SU-DHL-6 (cell line): ENCODE measurements at regions not wholly inside any gene's neighbourhood (a gene's known extent, or its start where the extent isn't known, plus 50 kb on each side); places are given as distances from the start of the nearest gene placed in this dataset.

Source experiments
- CTCF ChIP-seq: fragments of 200-600 bp; sonication (generic); IDR thresholded peaks from one replicate; pipeline ENCODE4 v1.5.1; 2017; ENCODE audit warnings: antibody characterized with exemption, mild to moderate bottlenecking, low read length, moderate library complexity; ENCODE audit not compliant: insufficient read depth, poor library complexity, severe bottlenecking
- EZH2phosphoT487 ChIP-seq: fragments of 200-600 bp; sonication (generic), shearing (Covaris generic); conservative IDR thresholded peaks from 2 replicates; pipeline ENCODE4 v1.6.1; 2018; ENCODE audit warnings: mild to moderate bottlenecking, antibody characterized with exemption, low read length, moderate library complexity, mixed read lengths

GRCh38 chr5:174294891-174295620 lies 249.6 kb downstream of the NSG2 start:
- TF ChIP-seq CTCF, result no peak
- no peak for TF ChIP-seq EZH2phosphoT487
